ENCODE measurements at regions not wholly inside any gene's neighbourhood (a gene's known extent, or its start where the extent isn't known, plus 50 kb on each side); places are given as distances from the start of the nearest gene placed in this dataset.

DNA sequence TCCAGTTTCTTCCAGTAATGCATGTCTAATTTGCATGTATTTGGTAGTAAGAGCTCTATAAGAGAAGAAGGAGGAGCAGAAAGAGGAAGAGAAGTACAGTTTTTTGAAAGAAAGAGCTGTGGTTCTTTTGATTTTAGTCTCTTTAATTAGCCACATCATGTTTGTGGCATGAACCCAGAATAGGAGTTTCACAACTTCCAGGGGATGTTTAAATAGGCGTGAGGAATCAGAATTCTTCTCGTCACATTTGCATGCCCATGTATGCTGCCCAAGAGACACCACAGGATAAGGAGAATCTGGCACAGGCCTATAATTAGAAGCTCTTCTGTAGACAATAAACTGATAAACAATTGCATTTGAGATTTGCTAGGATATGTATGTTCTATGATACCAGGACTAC lies 78.7 kb downstream of the GAS1 start:
- FAIRE-seq (no peak), DNase-seq (ENCODE audit: low read depth) (no peak)
- TF ChIP-seq EZH2 (IDR thresholded peaks at IDR 0.05; ENCODE audit: insufficient read depth, low read length) (no peak), CTCF (IDR thresholded peaks at IDR 0.05; ENCODE audit: insufficient read depth, low read depth, low read length) (no peak)
- no peak overlapping the region for H3K27ac ChIP-seq (ENCODE audit: low read depth, low read length)
- H3K4me1 ChIP-seq (ENCODE audit: insufficient read depth, low read length) = no peaks in the 10 kb centered on the region
- no peaks in the 10 kb centered on the region for H3K27me3 ChIP-seq (ENCODE audit: insufficient read depth, low read length)
- H3K36me3 Mint-ChIP-seq (ENCODE audit: low read depth, unreplicated experiment) = peaks cover 1% of the 10 kb centered on the region
- H3K9me3 Mint-ChIP-seq (ENCODE audit: unreplicated experiment) = no peaks in the 10 kb centered on the region
- no peak overlapping the region for H3K9ac ChIP-seq (ENCODE audit: low read length)
- no peaks in the 10 kb centered on the region for H4K20me1 ChIP-seq (ENCODE audit: insufficient read depth, low read length)
- no peaks in the 10 kb centered on the region for H3K27me3 Mint-ChIP-seq (ENCODE audit: low read depth, unreplicated experiment)
- H3K79me2 ChIP-seq (ENCODE audit: insufficient read depth, low read length) = no peaks in the 10 kb centered on the region
- H3K4me3 ChIP-seq (ENCODE audit: insufficient read depth, low read depth, low read length) = no peak overlapping the region
- H3K27ac Mint-ChIP-seq (ENCODE audit: unreplicated experiment) = no peak overlapping the region
- no peak overlapping the region for H3K4me3 Mint-ChIP-seq (ENCODE audit: unreplicated experiment)
- no peaks in the 10 kb centered on the region for H3K36me3 ChIP-seq (ENCODE audit: insufficient read depth, low read length)
- H3K9me3 ChIP-seq (ENCODE audit: insufficient read depth, low read depth, low read length) = no peaks in the 10 kb centered on the region
- no peak overlapping the region for H2AFZ ChIP-seq (ENCODE audit: low read depth, low read length)
- peaks cover 7% of the 10 kb centered on the region for H3K4me1 Mint-ChIP-seq (ENCODE audit: low read depth, unreplicated experiment)
- no peak overlapping the region for H3K4me2 ChIP-seq (ENCODE audit: low read length)

DNA sequence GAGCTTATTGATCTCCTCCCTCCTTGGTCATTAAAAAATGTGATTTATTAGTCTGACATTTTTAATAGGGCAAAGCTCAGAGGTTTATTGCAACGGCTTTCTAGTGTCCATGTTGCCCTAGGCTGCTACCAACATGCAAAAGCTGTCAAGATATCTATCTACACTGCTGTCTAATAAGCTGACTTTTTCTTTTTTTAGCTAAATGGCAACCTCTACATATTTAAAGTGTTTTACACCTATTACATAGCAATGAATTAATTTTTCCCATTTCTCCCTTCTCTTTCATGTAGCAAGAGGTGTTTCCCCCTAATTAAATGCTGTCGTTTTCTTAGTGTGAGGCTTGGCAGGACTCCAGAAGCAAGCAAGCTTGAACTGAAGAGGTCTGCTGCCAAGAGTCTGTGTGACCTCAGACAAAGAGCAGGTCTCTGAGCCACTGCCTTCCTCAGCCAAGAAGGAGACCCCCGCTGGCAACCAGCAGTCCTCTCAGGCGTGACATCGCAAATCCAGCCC lies 79.4 kb downstream of the GAS1 start:
- no peaks in the 10 kb centered on the region for H3K4me1 ChIP-seq (ENCODE audit: insufficient read depth, low read length)
- no peaks in the 10 kb centered on the region for H3K27me3 ChIP-seq (ENCODE audit: insufficient read depth, low read length)
- no peaks in the 10 kb centered on the region for H4K20me1 ChIP-seq (ENCODE audit: insufficient read depth, low read length)
- no peaks in the 10 kb centered on the region for H3K79me2 ChIP-seq (ENCODE audit: insufficient read depth, low read length)
- DNase-seq (ENCODE audit: low read depth) = no peak
- Mint-ChIP-seq H3K27ac (ENCODE audit: unreplicated experiment) (no peak overlapping the region), H3K9me3 (ENCODE audit: unreplicated experiment) (no peaks in the 10 kb centered on the region), H3K36me3 (ENCODE audit: low read depth, unreplicated experiment) (peaks cover 1% of the 10 kb centered on the region), H3K27me3 (ENCODE audit: low read depth, unreplicated experiment) (no peaks in the 10 kb centered on the region), H3K4me1 (ENCODE audit: low read depth, unreplicated experiment) (peaks cover 7% of the 10 kb centered on the region), H3K4me3 (ENCODE audit: unreplicated experiment) (no peak overlapping the region)
- H3K9ac ChIP-seq (ENCODE audit: low read length) = no peak overlapping the region
- no peak overlapping the region for H3K4me2 ChIP-seq (ENCODE audit: low read length)
- no peak overlapping the region for H3K4me3 ChIP-seq (ENCODE audit: insufficient read depth, low read depth, low read length)
- H3K9me3 ChIP-seq (ENCODE audit: insufficient read depth, low read depth, low read length) = no peaks in the 10 kb centered on the region
- H3K27ac ChIP-seq (ENCODE audit: low read depth, low read length) = no peak overlapping the region
- FAIRE-seq = no peak
- no peaks in the 10 kb centered on the region for H3K36me3 ChIP-seq (ENCODE audit: insufficient read depth, low read length)
- TF ChIP-seq EZH2 (IDR thresholded peaks at IDR 0.05; ENCODE audit: insufficient read depth, low read length) (no peak), CTCF (IDR thresholded peaks at IDR 0.05; ENCODE audit: insufficient read depth, low read depth, low read length) (no peak)
- no peak overlapping the region for H2AFZ ChIP-seq (ENCODE audit: low read depth, low read length)

- no peak overlapping the region for H3K4me2 ChIP-seq (ENCODE audit: low read length)
- H3K9ac ChIP-seq (ENCODE audit: low read length) = no peak overlapping the region
- H3K4me3 Mint-ChIP-seq (ENCODE audit: unreplicated experiment) = no peak overlapping the region
- H3K36me3 Mint-ChIP-seq (ENCODE audit: low read depth, unreplicated experiment) = peaks cover 1% of the 10 kb centered on the region
- no peaks in the 10 kb centered on the region for H4K20me1 ChIP-seq (ENCODE audit: insufficient read depth, low read length)
- no peak overlapping the region for H3K27ac Mint-ChIP-seq (ENCODE audit: unreplicated experiment)
- H3K9me3 ChIP-seq (ENCODE audit: insufficient read depth, low read depth, low read length) = no peaks in the 10 kb centered on the region
- no peaks in the 10 kb centered on the region for H3K9me3 Mint-ChIP-seq (ENCODE audit: unreplicated experiment)
- H3K27me3 ChIP-seq (ENCODE audit: insufficient read depth, low read length) = no peaks in the 10 kb centered on the region
- H3K4me1 ChIP-seq (ENCODE audit: insufficient read depth, low read length) = no peaks in the 10 kb centered on the region
- TF ChIP-seq CTCF (IDR thresholded peaks at IDR 0.05; ENCODE audit: insufficient read depth, low read depth, low read length) = no peak
- TF ChIP-seq EZH2 (IDR thresholded peaks at IDR 0.05; ENCODE audit: insufficient read depth, low read length) = no peak
- DNase-seq (ENCODE audit: low read depth) (no peak), FAIRE-seq (peak; percentile 55)
- H3K4me1 Mint-ChIP-seq (ENCODE audit: low read depth, unreplicated experiment) = peaks cover 7% of the 10 kb centered on the region
- no peaks in the 10 kb centered on the region for H3K36me3 ChIP-seq (ENCODE audit: insufficient read depth, low read length)
- no peak overlapping the region for H3K27ac ChIP-seq (ENCODE audit: low read depth, low read length)
- no peak overlapping the region for H2AFZ ChIP-seq (ENCODE audit: low read depth, low read length)
- H3K4me3 ChIP-seq (ENCODE audit: insufficient read depth, low read depth, low read length) = no peak overlapping the region
- no peaks in the 10 kb centered on the region for H3K79me2 ChIP-seq (ENCODE audit: insufficient read depth, low read length)
- H3K27me3 Mint-ChIP-seq (ENCODE audit: low read depth, unreplicated experiment) = no peaks in the 10 kb centered on the region
These were observed 81.4 kb downstream of the GAS1 start for GRCh38 chr9:86865952-86866351.

Data from astrocyte (in vitro differentiated cells and primary cell).